Right lobe of liver (tissue), 4 donors: ENCODE measurements at regions not wholly inside any gene's neighbourhood (a gene's known extent, or its start where the extent isn't known, plus 50 kb on each side); places are given as distances from the start of the nearest gene placed in this dataset.

Experiments
- POLR2A ChIP-seq: fragments of 450-650 bp; IDR thresholded peaks from one replicate; pipeline ENCODE4 v1.6.1; 2017; ENCODE audit warnings: antibody characterized with exemption, mild to moderate bottlenecking
- TF ChIP-seq, protein P1 (sequence below), 4 donors: fragments of 200-600 bp in 3 of 4; fragments of 450-650 bp in 1 of 4; IDR thresholded peaks; one replicate each; pipeline versions ENCODE4 v1.5.1 to v1.8.0; 2016 to 2022; ENCODE audit warnings: antibody characterized with exemption in 4 of 4, mild to moderate bottlenecking in 2 of 4
- donor health status: DM: no; HTN: no; CAD: no.
- donor health status: DM: no; HTN: no; CAD: no.
- donor health status: DM: no; HTN: yes; CAD: no.

- TF ChIP-seq, protein P1, sequence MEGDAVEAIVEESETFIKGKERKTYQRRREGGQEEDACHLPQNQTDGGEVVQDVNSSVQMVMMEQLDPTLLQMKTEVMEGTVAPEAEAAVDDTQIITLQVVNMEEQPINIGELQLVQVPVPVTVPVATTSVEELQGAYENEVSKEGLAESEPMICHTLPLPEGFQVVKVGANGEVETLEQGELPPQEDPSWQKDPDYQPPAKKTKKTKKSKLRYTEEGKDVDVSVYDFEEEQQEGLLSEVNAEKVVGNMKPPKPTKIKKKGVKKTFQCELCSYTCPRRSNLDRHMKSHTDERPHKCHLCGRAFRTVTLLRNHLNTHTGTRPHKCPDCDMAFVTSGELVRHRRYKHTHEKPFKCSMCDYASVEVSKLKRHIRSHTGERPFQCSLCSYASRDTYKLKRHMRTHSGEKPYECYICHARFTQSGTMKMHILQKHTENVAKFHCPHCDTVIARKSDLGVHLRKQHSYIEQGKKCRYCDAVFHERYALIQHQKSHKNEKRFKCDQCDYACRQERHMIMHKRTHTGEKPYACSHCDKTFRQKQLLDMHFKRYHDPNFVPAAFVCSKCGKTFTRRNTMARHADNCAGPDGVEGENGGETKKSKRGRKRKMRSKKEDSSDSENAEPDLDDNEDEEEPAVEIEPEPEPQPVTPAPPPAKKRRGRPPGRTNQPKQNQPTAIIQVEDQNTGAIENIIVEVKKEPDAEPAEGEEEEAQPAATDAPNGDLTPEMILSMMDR (IDR thresholded peaks at IDR 0.05), result no peak
- no peak for TF ChIP-seq POLR2A
Measured at GRCh38 chr6:78380541-78380940, 486.8 kb upstream of the IRAK1BP1 start.
